ENCODE measurements at regions not wholly inside any gene's neighbourhood (a gene's known extent, or its start where the extent isn't known, plus 50 kb on each side); places are given as distances from the start of the nearest gene placed in this dataset.

- H3K9me3 Mint-ChIP-seq (ENCODE audit: low read depth): no peaks in the 10 kb centered on the region
- no peaks in the 10 kb centered on the region for H3K4me1 Mint-ChIP-seq (ENCODE audit: low read depth)
- no peak overlapping the region for H3K27ac Mint-ChIP-seq
- H3K36me3 Mint-ChIP-seq: no peaks in the 10 kb centered on the region
- no peak overlapping the region for H3K4me3 Mint-ChIP-seq
- no peaks in the 10 kb centered on the region for H3K27me3 Mint-ChIP-seq
These were observed 748.7 kb downstream of the TLE4 start for GRCh38 chr9:80320480-80320879.

- H3K4me3 Mint-ChIP-seq: no peak overlapping the region
- H3K4me1 Mint-ChIP-seq (ENCODE audit: low read depth): no peaks in the 10 kb centered on the region
- H3K27me3 Mint-ChIP-seq: peaks cover 3% of the 10 kb centered on the region
- H3K36me3 Mint-ChIP-seq: no peaks in the 10 kb centered on the region
- no peak overlapping the region for H3K27ac Mint-ChIP-seq
- H3K9me3 Mint-ChIP-seq (ENCODE audit: low read depth): no peaks in the 10 kb centered on the region
These were observed 733.4 kb downstream of the TLE4 start for GRCh38 chr9:80305136-80305535.

- no peak overlapping the region for H3K27ac Mint-ChIP-seq
- no peak overlapping the region for H3K4me3 Mint-ChIP-seq
- H3K36me3 Mint-ChIP-seq: no peaks in the 10 kb centered on the region
- peaks cover 9% of the 10 kb centered on the region for H3K9me3 Mint-ChIP-seq (ENCODE audit: low read depth)
- no peaks in the 10 kb centered on the region for H3K4me1 Mint-ChIP-seq (ENCODE audit: low read depth)
- no peaks in the 10 kb centered on the region for H3K27me3 Mint-ChIP-seq
These were observed 723.2 kb downstream of the TLE4 start for GRCh38 chr9:80294955-80295354.

- no peaks in the 10 kb centered on the region for H3K27me3 Mint-ChIP-seq
- no peaks in the 10 kb centered on the region for H3K4me1 Mint-ChIP-seq (ENCODE audit: low read depth)
- peaks cover 11% of the 10 kb centered on the region for H3K9me3 Mint-ChIP-seq (ENCODE audit: low read depth)
- H3K4me3 Mint-ChIP-seq: no peak overlapping the region
- H3K27ac Mint-ChIP-seq: no peak overlapping the region
- no peaks in the 10 kb centered on the region for H3K36me3 Mint-ChIP-seq
These were observed 722.6 kb downstream of the TLE4 start for GRCh38 chr9:80294318-80294717.

- H3K4me3 Mint-ChIP-seq: no peak overlapping the region
These were observed 720.5 kb downstream of the TLE4 start for GRCh38 chr9:80292231-80292630.

GRCh38 chr9:80285326-80285725 is 713.6 kb downstream of the TLE4 start:
- Mint-ChIP-seq H3K4me1 (ENCODE audit: low read depth) (no peaks in the 10 kb centered on the region), H3K27me3 (no peaks in the 10 kb centered on the region), H3K27ac (no peak overlapping the region), H3K9me3 (ENCODE audit: low read depth) (peaks cover 5% of the 10 kb centered on the region), H3K36me3 (no peaks in the 10 kb centered on the region), H3K4me3 (no peak overlapping the region)

More at GRCh38 chr9:80292231-80292630, 720.5 kb downstream of the TLE4 start:
- H3K9me3 Mint-ChIP-seq (ENCODE audit: low read depth): peaks cover 7% of the 10 kb centered on the region
- no peaks in the 10 kb centered on the region for H3K27me3 Mint-ChIP-seq
- H3K36me3 Mint-ChIP-seq: no peaks in the 10 kb centered on the region
- H3K4me1 Mint-ChIP-seq (ENCODE audit: low read depth): no peaks in the 10 kb centered on the region
- no peak overlapping the region for H3K27ac Mint-ChIP-seq

- H3K36me3 Mint-ChIP-seq: no peaks in the 10 kb centered on the region
- no peak overlapping the region for H3K4me3 Mint-ChIP-seq
- no peak overlapping the region for H3K27ac Mint-ChIP-seq
- no peaks in the 10 kb centered on the region for H3K4me1 Mint-ChIP-seq (ENCODE audit: low read depth)
- H3K27me3 Mint-ChIP-seq: no peaks in the 10 kb centered on the region
- H3K9me3 Mint-ChIP-seq (ENCODE audit: low read depth): no peaks in the 10 kb centered on the region
These were observed 711.0 kb downstream of the TLE4 start for GRCh38 chr9:80282766-80283165.

GRCh38 chr9:80259079-80259478 is 687.3 kb downstream of the TLE4 start:
- Mint-ChIP-seq H3K4me3 (no peak overlapping the region), H3K9me3 (ENCODE audit: low read depth) (peaks cover 23% of the 10 kb centered on the region), H3K36me3 (no peaks in the 10 kb centered on the region), H3K27me3 (no peaks in the 10 kb centered on the region), H3K27ac (no peak overlapping the region), H3K4me1 (ENCODE audit: low read depth) (no peaks in the 10 kb centered on the region)

- Mint-ChIP-seq H3K27me3 (no peaks in the 10 kb centered on the region), H3K36me3 (no peaks in the 10 kb centered on the region), H3K4me3 (no peak overlapping the region), H3K9me3 (ENCODE audit: low read depth) (no peaks in the 10 kb centered on the region), H3K4me1 (ENCODE audit: low read depth) (no peaks in the 10 kb centered on the region), H3K27ac (no peak overlapping the region)
These were observed 680.0 kb downstream of the TLE4 start for GRCh38 chr9:80251778-80252177.

- H3K9me3 Mint-ChIP-seq (ENCODE audit: low read depth): no peaks in the 10 kb centered on the region
- no peaks in the 10 kb centered on the region for H3K27me3 Mint-ChIP-seq
- H3K36me3 Mint-ChIP-seq: no peaks in the 10 kb centered on the region
- H3K4me3 Mint-ChIP-seq: no peak overlapping the region
- H3K4me1 Mint-ChIP-seq (ENCODE audit: low read depth): no peaks in the 10 kb centered on the region
- no peak overlapping the region for H3K27ac Mint-ChIP-seq
These were observed 670.3 kb downstream of the TLE4 start for GRCh38 chr9:80242022-80242421.

GRCh38 chr9:80235752-80236151 is 664.0 kb downstream of the TLE4 start:
- H3K36me3 Mint-ChIP-seq: no peaks in the 10 kb centered on the region
- H3K27ac Mint-ChIP-seq: no peak overlapping the region
- no peaks in the 10 kb centered on the region for H3K4me1 Mint-ChIP-seq (ENCODE audit: low read depth)
- H3K4me3 Mint-ChIP-seq: no peak overlapping the region
- peaks cover 2% of the 10 kb centered on the region for H3K27me3 Mint-ChIP-seq
- no peaks in the 10 kb centered on the region for H3K9me3 Mint-ChIP-seq (ENCODE audit: low read depth)

GRCh38 chr9:80233906-80234305 is 662.1 kb downstream of the TLE4 start:
- Mint-ChIP-seq H3K4me3 (no peak overlapping the region), H3K27me3 (peaks cover 2% of the 10 kb centered on the region), H3K36me3 (no peaks in the 10 kb centered on the region), H3K27ac (no peak overlapping the region), H3K4me1 (ENCODE audit: low read depth) (no peaks in the 10 kb centered on the region), H3K9me3 (ENCODE audit: low read depth) (no peaks in the 10 kb centered on the region)

- Mint-ChIP-seq H3K4me3 (no peak overlapping the region), H3K4me1 (ENCODE audit: low read depth) (no peaks in the 10 kb centered on the region), H3K36me3 (no peaks in the 10 kb centered on the region), H3K27ac (no peak overlapping the region), H3K9me3 (ENCODE audit: low read depth) (no peaks in the 10 kb centered on the region), H3K27me3 (peaks cover 2% of the 10 kb centered on the region)
These were observed 661.5 kb downstream of the TLE4 start for GRCh38 chr9:80233102-80233843.

- Mint-ChIP-seq H3K4me3 (no peak overlapping the region), H3K27ac (no peak overlapping the region), H3K36me3 (no peaks in the 10 kb centered on the region), H3K4me1 (ENCODE audit: low read depth) (no peaks in the 10 kb centered on the region), H3K9me3 (ENCODE audit: low read depth) (no peaks in the 10 kb centered on the region), H3K27me3 (peaks cover 2% of the 10 kb centered on the region)
These were observed 659.8 kb downstream of the TLE4 start for GRCh38 chr9:80231318-80232236.

GRCh38 chr9:80223897-80224296 is 652.1 kb downstream of the TLE4 start:
- Mint-ChIP-seq H3K27me3 (no peaks in the 10 kb centered on the region), H3K27ac (no peak overlapping the region), H3K9me3 (ENCODE audit: low read depth) (peaks cover 5% of the 10 kb centered on the region), H3K36me3 (no peaks in the 10 kb centered on the region), H3K4me1 (ENCODE audit: low read depth) (no peaks in the 10 kb centered on the region), H3K4me3 (no peak overlapping the region)
